ENCODE measurements at regions not wholly inside any gene's neighbourhood (a gene's known extent, or its start where the extent isn't known, plus 50 kb on each side); places are given as distances from the start of the nearest gene placed in this dataset.

- no peak for TF ChIP-seq CTCF (IDR thresholded peaks at IDR 0.05)
- TF ChIP-seq POLR2A (IDR thresholded peaks at IDR 0.05) = no peak
These were observed 208.6 kb downstream of the RASSF9 start for GRCh38 chr12:85627584-85627983.
